Smooth muscle cell (in vitro differentiated cells): ENCODE measurements at regions not wholly inside any gene's neighbourhood (a gene's known extent, or its start where the extent isn't known, plus 50 kb on each side); places are given as distances from the start of the nearest gene placed in this dataset.

Experiments
- DNase-seq: peaks from one replicate; lab custom pipeline; 2025; ENCODE audit not compliant: unreplicated experiment; lab: John Stamatoyannopoulos, UW
- H2AFZ ChIP-seq: fragments of 200-600 bp; sonication (generic); 2 replicates; pipeline ENCODE4 v1.6.0; 2016; ENCODE audit warnings: antibody characterized with exemption, low read depth, mild to moderate bottlenecking
- H3F3A ChIP-seq: fragments of 200-600 bp; sonication (generic); 2 replicates; pipeline ENCODE4 v1.6.0; 2017; ENCODE audit warnings: antibody characterized with exemption, low read depth
- H3K27ac ChIP-seq: fragments of 200-600 bp; sonication (generic); 2 replicates; pipeline ENCODE4 v1.5.1; 2016; ENCODE audit warnings: low read depth, mild to moderate bottlenecking
- H3K27me3 ChIP-seq: fragments of 200-600 bp; sonication (generic); 2 replicates; pipeline ENCODE4 v1.6.1; 2016; ENCODE audit warnings: low read depth, mild to moderate bottlenecking
- H3K36me3 ChIP-seq: fragments of 200-600 bp; sonication (generic); 2 replicates; pipeline ENCODE4 v1.5.1; 2016; ENCODE audit warnings: low read depth
- H3K4me1 ChIP-seq: fragments of 200-600 bp; sonication (generic); 2 replicates; pipeline ENCODE4 v1.5.1; 2016; ENCODE audit warnings: low read depth
- H3K4me2 ChIP-seq: fragments of 200-600 bp; sonication (generic); 2 replicates; pipeline ENCODE4 v1.6.0; 2016; ENCODE audit warnings: mild to moderate bottlenecking
- H3K4me3 ChIP-seq: fragments of 200-600 bp; sonication (generic); 2 replicates; pipeline ENCODE4 v1.5.1; 2016; ENCODE audit warnings: mild to moderate bottlenecking
- H3K79me2 ChIP-seq: fragments of 200-600 bp; sonication (generic); 2 replicates; pipeline ENCODE4 v1.6.0; 2016; ENCODE audit warnings: low read depth, mild to moderate bottlenecking
- H3K9ac ChIP-seq: fragments of 200-600 bp; sonication (generic); 2 replicates; pipeline ENCODE4 v1.6.0; 2016; ENCODE audit warnings: low read depth
- H3K9me3 ChIP-seq: fragments of 200-600 bp; sonication (generic); replicated peaks from 2 replicates; pipeline ENCODE4 v1.5.1; 2016; ENCODE audit warnings: low read depth
- H4K20me1 ChIP-seq: fragments of 200-600 bp; sonication (generic); 2 replicates; pipeline ENCODE4 v1.6.0; 2016; ENCODE audit warnings: low read depth
- CTCF ChIP-seq: fragments of 200-600 bp; sonication (generic); IDR thresholded peaks from 2 replicates; pipeline ENCODE4 v1.5.1; 2017; ENCODE audit warnings: borderline replicate concordance, mild to moderate bottlenecking, antibody characterized with exemption; ENCODE audit not compliant: insufficient read depth, poor library complexity, severe bottlenecking
- WGBS: methylation state at CpG from one replicate; pipeline ENCODE4 v1.1.7; 2016; ENCODE audit warnings: low lambda C conversion rate; 5-methylcytosine and 5-hydroxymethylcytosine counted together

GRCh38 chr10:37473906-37474305 lies 348.5 kb downstream of the ANKRD30A start:
- no peaks in the 10 kb centered on the region for H3K27me3 ChIP-seq
- no peak overlapping the region for H2AFZ ChIP-seq
- H3K79me2 ChIP-seq = no peaks in the 10 kb centered on the region
- no peaks in the 10 kb centered on the region for H3F3A ChIP-seq
- no peak overlapping the region for H3K4me3 ChIP-seq
- no peak overlapping the region for H3K4me2 ChIP-seq
- no peaks in the 10 kb centered on the region for H3K4me1 ChIP-seq
- no peak overlapping the region for H3K9ac ChIP-seq
- no peaks in the 10 kb centered on the region for H4K20me1 ChIP-seq
- no peak for TF ChIP-seq CTCF
- no peak overlapping the region for H3K27ac ChIP-seq
- 85% methylated on average over 4 of the region's 4 CpGs for WGBS
- H3K36me3 ChIP-seq = no peaks in the 10 kb centered on the region
- DNase-seq = no peak
- H3K9me3 ChIP-seq = no peaks in the 10 kb centered on the region

DNA sequence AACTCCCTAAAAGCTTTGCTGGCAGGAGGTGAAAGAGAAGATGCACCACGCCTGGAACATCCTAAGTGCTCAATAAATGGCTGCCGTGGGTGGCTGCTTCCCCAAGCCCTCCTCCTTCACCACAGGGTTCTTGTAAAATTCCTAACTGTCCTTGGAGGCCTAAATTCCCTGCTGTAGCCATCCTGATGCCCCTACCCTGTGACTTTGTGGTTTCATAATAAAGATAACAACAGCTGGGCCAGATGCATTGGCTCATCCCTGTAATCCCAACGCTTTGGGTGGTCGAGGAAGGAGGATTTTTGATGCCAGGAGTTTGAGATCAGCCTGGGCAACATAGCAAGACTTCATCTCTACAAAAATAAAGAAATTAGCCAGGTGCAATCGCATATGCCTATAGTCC lies 341.8 kb downstream of the ANKRD30A start:
- DNase-seq = no peak
- WGBS = 73% methylated on average over 5 of the region's 5 CpGs
- Histone ChIP-seq H3K27ac (no peak overlapping the region), H3K27me3 (no peaks in the 10 kb centered on the region), H3K4me1 (no peaks in the 10 kb centered on the region), H3K9me3 (no peaks in the 10 kb centered on the region), H3K4me3 (no peak overlapping the region), H2AFZ (no peak overlapping the region), H4K20me1 (no peaks in the 10 kb centered on the region), H3F3A (no peaks in the 10 kb centered on the region), H3K9ac (no peak overlapping the region), H3K79me2 (no peaks in the 10 kb centered on the region), H3K36me3 (no peaks in the 10 kb centered on the region), H3K4me2 (no peak overlapping the region)
- no peak for TF ChIP-seq CTCF

- no peaks in the 10 kb centered on the region for H3F3A ChIP-seq
- H4K20me1 ChIP-seq = no peaks in the 10 kb centered on the region
- H3K4me2 ChIP-seq = no peak overlapping the region
- H3K9ac ChIP-seq = no peak overlapping the region
- no peak overlapping the region for H3K4me3 ChIP-seq
- WGBS = 100% methylated on average over 1 of the region's 1 CpG
- H3K27ac ChIP-seq = no peak overlapping the region
- no peak for DNase-seq
- H3K79me2 ChIP-seq = no peaks in the 10 kb centered on the region
- no peaks in the 10 kb centered on the region for H3K4me1 ChIP-seq
- no peak overlapping the region for H2AFZ ChIP-seq
- no peaks in the 10 kb centered on the region for H3K27me3 ChIP-seq
- H3K36me3 ChIP-seq = no peaks in the 10 kb centered on the region
- TF ChIP-seq CTCF = no peak
- H3K9me3 ChIP-seq = peaks cover 3% of the 10 kb centered on the region
Observed at GRCh38 chr10:37456456-37456855, 331.1 kb downstream of the ANKRD30A start.

DNA sequence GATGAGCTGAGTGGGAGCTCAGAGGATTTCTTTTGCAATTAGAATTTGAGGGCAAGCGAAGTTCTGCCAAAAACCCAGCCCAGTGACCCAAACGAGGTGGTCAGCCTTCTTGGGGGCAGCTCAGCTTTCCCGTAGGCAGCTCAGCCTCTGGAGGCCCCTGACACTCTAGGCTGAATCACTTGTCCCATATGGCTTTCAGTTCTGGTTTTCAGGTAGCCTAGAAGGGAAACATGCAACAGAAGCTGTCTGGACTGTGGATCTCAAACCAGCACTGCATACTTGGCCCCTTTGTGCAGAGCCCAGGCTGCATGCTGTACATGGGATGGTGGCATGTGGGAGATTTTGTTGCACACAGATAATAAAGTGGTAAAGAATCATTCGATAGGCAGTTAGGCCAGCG lies 322.8 kb downstream of the ANKRD30A start:
- H3K27ac ChIP-seq = no peak overlapping the region
- DNase-seq = no peak
- no peak overlapping the region for H2AFZ ChIP-seq
- no peak overlapping the region for H3K4me3 ChIP-seq
- no peak overlapping the region for H3K4me2 ChIP-seq
- no peak for TF ChIP-seq CTCF
- no peaks in the 10 kb centered on the region for H3K79me2 ChIP-seq
- no peaks in the 10 kb centered on the region for H3K4me1 ChIP-seq
- H3F3A ChIP-seq = no peaks in the 10 kb centered on the region
- H3K9me3 ChIP-seq = no peaks in the 10 kb centered on the region
- H3K27me3 ChIP-seq = no peaks in the 10 kb centered on the region
- no peaks in the 10 kb centered on the region for H3K36me3 ChIP-seq
- 50% methylated on average over 5 of the region's 5 CpGs for WGBS
- H4K20me1 ChIP-seq = no peaks in the 10 kb centered on the region
- H3K9ac ChIP-seq = no peak overlapping the region
